Left lung (tissue), 4 donors: ENCODE measurements at regions not wholly inside any gene's neighbourhood (a gene's known extent, or its start where the extent isn't known, plus 50 kb on each side); places are given as distances from the start of the nearest gene placed in this dataset.

Source experiments
- ATAC-seq: fragments of 200-7000 bp; cut with Tn5 transposase; one replicate; pipeline ENCODE4 v1.9.1; 2020; ENCODE audit warnings: moderate library complexity
- DNase-seq, 4 donors: peaks; one replicate each; pipeline ENCODE4 v3.0.0-alpha.2; 2013 to 2020
- H3K27ac ChIP-seq, 2 donors: fragments of 200-600 bp; sonication (generic) in 1 of 2; one replicate each; pipeline versions ENCODE4 v1.5.0 to v1.8.0; 2020 to 2021
- H3K27me3 ChIP-seq, 2 donors: fragments of 200-600 bp; sonication (generic) in 1 of 2; one replicate each; pipeline versions ENCODE4 v1.5.0 to v1.8.0; 2020 to 2021
- H3K36me3 ChIP-seq, 2 donors: fragments of 200-600 bp; sonication (generic) in 1 of 2; one replicate each; pipeline versions ENCODE4 v1.5.0 to v1.8.0; 2020 to 2021
- H3K4me1 ChIP-seq, 2 donors: fragments of 200-600 bp; one replicate each; pipeline ENCODE4 v1.8.0; 2021
- H3K4me3 ChIP-seq, 2 donors: fragments of 200-600 bp; sonication (generic) in 1 of 2; one replicate each; pipeline versions ENCODE4 v1.5.0 to v1.8.0; 2020 to 2021; ENCODE audit warnings: mild to moderate bottlenecking in 1 of 2
- H3K9me3 ChIP-seq, 2 donors: fragments of 200-600 bp; sonication (generic) in 1 of 2; one replicate each; pipeline versions ENCODE4 v1.5.0 to v1.8.0; 2020 to 2021
- CTCF ChIP-seq, 2 donors: fragments of 200-600 bp; sonication (generic) in 1 of 2; IDR thresholded peaks; one replicate each; pipeline versions ENCODE4 v1.5.0 to v1.8.0; 2021; ENCODE audit warnings: antibody characterized with exemption in 2 of 2
- intact Hi-C, 2 donors: fragments of 100-400 bp; cut with DNase I; formaldehyde crosslinking; loops; one replicate each; pipeline versions ENCODE4 v1.11.2 to v1.14.2; 2022
- donor health status: DM: no; HTN: yes; CAD: no.
- donor health status: DM: no; HTN: no; CAD: no.

- ATAC-seq (peak; percentile 88), DNase-seq (peak in 2 of 4 donors; percentile 47 to 59)
- intact Hi-C loops: no loop called here
- Histone ChIP-seq H3K36me3 (no peaks in the 10 kb centered on the region), H3K27me3 (no peaks in the 10 kb centered on the region), H3K9me3 (no peaks in the 10 kb centered on the region), H3K4me3 (no peak overlapping the region), H3K27ac (no peak overlapping the region), H3K4me1 (no peaks in the 10 kb centered on the region)
- TF ChIP-seq CTCF (IDR thresholded peaks at IDR 0.05): no peak
Measured at GRCh38 chr14:26925876-26926584, 328.2 kb upstream of the NOVA1 start.

- Histone ChIP-seq H3K9me3 (no peaks in the 10 kb centered on the region), H3K27ac (no peak overlapping the region), H3K36me3 (no peaks in the 10 kb centered on the region), H3K4me3 (no peak overlapping the region), H3K4me1 (no peaks in the 10 kb centered on the region), H3K27me3 (no peaks in the 10 kb centered on the region)
- TF ChIP-seq CTCF (IDR thresholded peaks at IDR 0.05): no peak
- DNase-seq (no peak), ATAC-seq (no peak)
- intact Hi-C loops: no loop called here
Measured at GRCh38 chr14:26926585-26926984, 328.8 kb upstream of the NOVA1 start.

GRCh38 chr14:26928019-26928418 lies 330.2 kb upstream of the NOVA1 start:
- Histone ChIP-seq H3K36me3 (no peaks in the 10 kb centered on the region), H3K27ac (no peak overlapping the region), H3K4me3 (no peak overlapping the region), H3K27me3 (no peaks in the 10 kb centered on the region), H3K4me1 (no peaks in the 10 kb centered on the region), H3K9me3 (no peaks in the 10 kb centered on the region)
- intact Hi-C loops: no loop called here
- DNase-seq (no peak), ATAC-seq (no peak)
- TF ChIP-seq CTCF (IDR thresholded peaks at IDR 0.05): no peak

- no peaks in the 10 kb centered on the region for H3K36me3 ChIP-seq
- H3K9me3 ChIP-seq: no peaks in the 10 kb centered on the region
- intact Hi-C loops: no loop called here
- ATAC-seq (no peak), DNase-seq (no peak)
- no peak overlapping the region for H3K4me3 ChIP-seq
- no peaks in the 10 kb centered on the region for H3K27me3 ChIP-seq
- TF ChIP-seq CTCF (IDR thresholded peaks at IDR 0.05): no peak
- H3K4me1 ChIP-seq: no peaks in the 10 kb centered on the region
- no peak overlapping the region for H3K27ac ChIP-seq
Measured at GRCh38 chr14:26929361-26929760, 331.5 kb upstream of the NOVA1 start.

GRCh38 chr14:26930576-26930975 lies 332.7 kb upstream of the NOVA1 start:
- H3K27ac ChIP-seq: no peak overlapping the region
- no peaks in the 10 kb centered on the region for H3K4me1 ChIP-seq
- H3K4me3 ChIP-seq: no peak overlapping the region
- ATAC-seq (no peak), DNase-seq (no peak)
- no peak for TF ChIP-seq CTCF (IDR thresholded peaks at IDR 0.05)
- H3K36me3 ChIP-seq: no peaks in the 10 kb centered on the region
- intact Hi-C loops: no loop called here
- no peaks in the 10 kb centered on the region for H3K9me3 ChIP-seq
- H3K27me3 ChIP-seq: no peaks in the 10 kb centered on the region
